ENCODE measurements at regions not wholly inside any gene's neighbourhood (a gene's known extent, or its start where the extent isn't known, plus 50 kb on each side); places are given as distances from the start of the nearest gene placed in this dataset.
"Not testable (repeated sequence)": the region's sequence is repeated elsewhere in the genome, so short reads cannot be mapped to it uniquely, and the experiment has no call there.

- DNase-seq, result no peak
Measured at GRCh38 chr20:61061981-61062380, 190.1 kb upstream of the CDH4 start.

- no peak for DNase-seq
Measured at GRCh38 chr20:61065853-61066252, 186.2 kb upstream of the CDH4 start.

- DNase-seq, result no peak
Measured at GRCh38 chr20:61066526-61066925, 185.5 kb upstream of the CDH4 start.

GRCh38 chr20:61067221-61067620 is 184.8 kb upstream of the CDH4 start:
- no peak for DNase-seq

- DNase-seq, result no peak
Measured at GRCh38 chr20:61072398-61072797, 179.7 kb upstream of the CDH4 start.

GRCh38 chr20:61073376-61073775 is 178.7 kb upstream of the CDH4 start:
- DNase-seq, result no peak

GRCh38 chr20:61082720-61083119 is 169.3 kb upstream of the CDH4 start:
- DNase-seq, result no peak

GRCh38 chr20:61083431-61083830 is 168.6 kb upstream of the CDH4 start:
- DNase-seq, result no peak

GRCh38 chr20:61086031-61086430 is 166.0 kb upstream of the CDH4 start:
- DNase-seq, result no peak

- DNase-seq, result no peak
Measured at GRCh38 chr20:61090541-61090940, 161.5 kb upstream of the CDH4 start.

GRCh38 chr20:61092251-61092650 is 159.8 kb upstream of the CDH4 start:
- no peak for DNase-seq

GRCh38 chr20:61094581-61094980 is 157.5 kb upstream of the CDH4 start:
- DNase-seq, result no peak

GRCh38 chr20:61096463-61096862 is 155.6 kb upstream of the CDH4 start:
- DNase-seq, result no peak

- no peak for DNase-seq
Measured at GRCh38 chr20:61099806-61100205, 152.3 kb upstream of the CDH4 start.

GRCh38 chr20:61100489-61100888 is 151.6 kb upstream of the CDH4 start:
- no peak for DNase-seq

- not testable (repeated sequence) for DNase-seq
Measured at GRCh38 chr20:61101321-61101720, 150.7 kb upstream of the CDH4 start.

- no peak for DNase-seq
Measured at GRCh38 chr20:61104232-61104631, 147.8 kb upstream of the CDH4 start.

- DNase-seq, result no peak
Measured at GRCh38 chr20:61105395-61105794, 146.7 kb upstream of the CDH4 start.

- DNase-seq, result no peak
Measured at GRCh38 chr20:61106438-61106837, 145.6 kb upstream of the CDH4 start.

- no peak for DNase-seq
Measured at GRCh38 chr20:61109221-61109805, 142.7 kb upstream of the CDH4 start.

- no peak for DNase-seq
Measured at GRCh38 chr20:61112515-61112914, 139.5 kb upstream of the CDH4 start.

GRCh38 chr20:61113731-61114130 is 138.3 kb upstream of the CDH4 start:
- no peak for DNase-seq

- DNase-seq, result no peak
Measured at GRCh38 chr20:61114493-61115175, 137.4 kb upstream of the CDH4 start.

- DNase-seq, result no peak
Measured at GRCh38 chr20:61115364-61116065, 136.5 kb upstream of the CDH4 start.
